ENCODE measurements at regions not wholly inside any gene's neighbourhood (a gene's known extent, or its start where the extent isn't known, plus 50 kb on each side); places are given as distances from the start of the nearest gene placed in this dataset.

DNA sequence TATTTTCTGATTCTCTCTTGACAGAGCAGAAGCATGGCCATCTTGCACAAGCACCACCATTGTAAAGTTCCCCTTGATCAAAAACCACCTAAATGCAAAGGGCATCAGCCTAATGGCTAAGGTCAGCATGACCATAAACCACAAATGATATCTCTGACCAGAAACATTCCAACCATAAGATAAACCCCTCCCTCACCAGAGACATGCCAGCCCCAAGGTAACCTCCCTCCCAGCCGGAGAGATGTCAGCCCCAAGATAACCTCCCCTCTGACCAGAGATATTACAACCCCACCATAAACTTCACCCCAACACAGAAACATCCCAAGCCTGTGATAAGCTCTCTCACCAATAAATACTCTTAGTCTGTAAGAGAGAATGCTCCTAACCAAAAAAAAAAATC is 72.1 kb upstream of the CDK1 start:
- TF ChIP-seq, protein P1, sequence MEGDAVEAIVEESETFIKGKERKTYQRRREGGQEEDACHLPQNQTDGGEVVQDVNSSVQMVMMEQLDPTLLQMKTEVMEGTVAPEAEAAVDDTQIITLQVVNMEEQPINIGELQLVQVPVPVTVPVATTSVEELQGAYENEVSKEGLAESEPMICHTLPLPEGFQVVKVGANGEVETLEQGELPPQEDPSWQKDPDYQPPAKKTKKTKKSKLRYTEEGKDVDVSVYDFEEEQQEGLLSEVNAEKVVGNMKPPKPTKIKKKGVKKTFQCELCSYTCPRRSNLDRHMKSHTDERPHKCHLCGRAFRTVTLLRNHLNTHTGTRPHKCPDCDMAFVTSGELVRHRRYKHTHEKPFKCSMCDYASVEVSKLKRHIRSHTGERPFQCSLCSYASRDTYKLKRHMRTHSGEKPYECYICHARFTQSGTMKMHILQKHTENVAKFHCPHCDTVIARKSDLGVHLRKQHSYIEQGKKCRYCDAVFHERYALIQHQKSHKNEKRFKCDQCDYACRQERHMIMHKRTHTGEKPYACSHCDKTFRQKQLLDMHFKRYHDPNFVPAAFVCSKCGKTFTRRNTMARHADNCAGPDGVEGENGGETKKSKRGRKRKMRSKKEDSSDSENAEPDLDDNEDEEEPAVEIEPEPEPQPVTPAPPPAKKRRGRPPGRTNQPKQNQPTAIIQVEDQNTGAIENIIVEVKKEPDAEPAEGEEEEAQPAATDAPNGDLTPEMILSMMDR (conservative IDR thresholded peaks at IDR 0.05) = no peak
- no peak for TF ChIP-seq EZH2 (IDR thresholded peaks at IDR 0.05; ENCODE audit: low read depth)

Measured in PC-9 (cell line).